Head of caudate nucleus (tissue), 42 donors: ENCODE measurements at regions not wholly inside any gene's neighbourhood (a gene's known extent, or its start where the extent isn't known, plus 50 kb on each side); places are given as distances from the start of the nearest gene placed in this dataset.
A peak's percentile ranks its signal among the peaks of the same experiment; 100 is the strongest.
"Not testable (repeated sequence)": the region's sequence is repeated elsewhere in the genome, so short reads cannot be mapped to it uniquely, and the experiment has no call there.

ENCODE experiments used
- DNase-seq, 42 donors: peaks; one replicate each; pipeline versions ENCODE4 v3.0.0 to v3.0.0-alpha.2; 2020 to 2021; ENCODE audit warnings: mixed read lengths in 7 of 42
- intact Hi-C: fragments of 100-400 bp; cut with DNase I; formaldehyde crosslinking; loops from one replicate; pipeline ENCODE4 v1.15.0; 2022

- DNase-seq = peak in 15 of 42 donors; percentile 4 to 49 (median 14)
- intact Hi-C loops = no loop called here
These were observed 991.4 kb upstream of the CELF4 start for GRCh38 chr18:38557006-38557405.

- DNase-seq = no peak
- intact Hi-C loops = no loop called here
These were observed 987.2 kb upstream of the CELF4 start for GRCh38 chr18:38552732-38553321.

DNA sequence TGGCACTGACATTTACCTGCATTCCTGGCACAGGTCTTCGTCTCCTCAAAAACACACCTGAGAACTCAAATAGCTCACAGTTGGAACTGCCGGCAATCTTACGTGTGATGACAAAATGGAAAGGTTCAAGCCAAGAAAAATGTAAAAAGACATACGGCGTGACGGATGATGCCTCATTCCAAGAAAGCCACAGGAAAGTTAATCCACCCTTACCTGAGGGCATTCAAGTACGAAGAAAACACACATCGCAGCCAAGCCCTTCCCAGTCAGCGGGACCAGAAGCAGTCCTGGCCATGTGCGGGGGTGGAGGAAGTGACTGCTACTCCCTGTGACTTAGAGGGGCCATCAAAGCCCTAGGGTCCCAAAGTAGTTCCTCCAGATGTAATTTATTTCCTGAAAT lies 986.3 kb upstream of the CELF4 start:
- DNase-seq = no peak
- intact Hi-C loops = no loop called here

GRCh38 chr18:38545071-38545470 lies 979.5 kb upstream of the CELF4 start:
- intact Hi-C loops = no loop called here
- no peak for DNase-seq

DNA sequence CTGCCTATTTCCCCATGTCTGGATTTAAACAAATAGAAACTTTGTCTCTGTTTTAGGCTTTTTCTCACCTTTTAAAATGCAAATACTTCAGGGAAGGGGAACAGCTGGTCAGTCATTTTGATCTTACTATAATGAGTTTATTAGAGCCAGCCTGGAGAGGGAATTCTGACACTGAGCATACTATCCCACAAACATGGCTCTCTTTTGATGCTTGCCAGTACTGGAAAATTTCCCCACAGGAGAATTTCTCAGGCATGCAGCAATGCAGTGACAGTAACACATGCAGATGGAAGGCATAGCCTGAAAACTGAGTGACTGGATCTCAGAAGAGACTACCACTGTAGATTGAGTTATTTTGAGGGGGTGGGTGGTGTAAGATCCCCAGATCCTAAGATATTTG lies 974.3 kb upstream of the CELF4 start:
- DNase-seq = no peak
- intact Hi-C loops = no loop called here

DNA sequence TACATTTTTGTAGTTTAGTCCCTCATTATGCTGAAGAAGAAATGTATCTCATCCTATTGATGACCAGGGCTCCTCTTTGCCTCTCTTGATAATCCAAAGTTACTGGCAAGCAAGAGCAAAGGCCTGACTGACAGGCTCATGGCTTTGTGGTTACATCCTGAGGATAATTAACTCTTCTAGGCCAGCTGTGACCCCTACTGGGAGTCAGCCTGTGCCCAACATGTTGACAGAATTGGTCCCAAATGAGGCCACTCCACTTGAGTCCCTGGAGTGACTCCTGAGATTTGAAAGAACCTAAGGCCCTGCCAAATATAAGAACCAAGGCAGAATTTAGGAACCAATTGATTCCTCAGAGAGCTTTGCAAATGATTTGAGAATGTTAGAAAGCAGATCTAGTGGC lies 973.8 kb upstream of the CELF4 start:
- intact Hi-C loops = no loop called here

DNA sequence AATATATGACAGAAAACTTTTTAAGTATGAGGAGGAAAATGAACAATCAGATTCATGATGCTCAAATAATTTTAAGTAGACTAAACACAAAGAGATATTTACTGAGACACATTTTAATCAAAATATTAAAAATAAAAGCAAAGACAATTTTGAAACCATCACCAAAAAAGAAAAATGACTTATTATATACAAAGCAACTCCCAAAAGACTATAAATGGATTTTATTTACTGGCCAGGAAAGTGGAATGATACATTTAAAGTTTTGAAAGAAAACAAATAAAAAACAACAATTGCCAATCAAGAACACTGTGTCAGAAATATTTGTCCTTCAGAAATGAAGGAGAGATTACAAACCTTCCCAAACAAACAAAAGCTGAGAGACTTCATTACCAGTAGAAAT lies 968.5 kb upstream of the CELF4 start:
- intact Hi-C loops = no loop called here

More for the DNA sequence above, 973.8 kb upstream of the CELF4 start:
- DNase-seq = no peak

GRCh38 chr18:38526922-38527321 lies 961.3 kb upstream of the CELF4 start:
- no peak for DNase-seq
- intact Hi-C loops = no loop called here

More for the DNA sequence above, 968.5 kb upstream of the CELF4 start:
- DNase-seq = no peak

DNA sequence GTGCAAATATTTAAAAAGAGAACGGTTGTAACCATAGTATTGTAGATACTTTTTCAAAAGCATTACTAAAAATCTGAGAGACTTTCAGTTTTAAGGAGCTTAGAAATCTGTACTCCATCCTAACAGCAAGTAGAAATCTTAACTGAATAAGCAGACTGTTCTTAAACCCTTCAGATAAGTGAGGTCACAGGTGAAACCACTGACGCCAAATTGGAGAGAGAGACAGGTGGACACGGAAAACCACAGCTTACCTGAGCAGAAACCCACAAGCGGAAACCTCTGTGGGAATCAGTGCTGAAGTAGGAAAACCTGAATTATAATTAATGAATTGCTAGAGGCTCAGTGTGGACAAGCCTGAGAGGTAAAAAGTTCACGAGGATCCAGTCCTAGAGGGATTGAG lies 959.4 kb upstream of the CELF4 start:
- DNase-seq = no peak
- intact Hi-C loops = no loop called here

DNA sequence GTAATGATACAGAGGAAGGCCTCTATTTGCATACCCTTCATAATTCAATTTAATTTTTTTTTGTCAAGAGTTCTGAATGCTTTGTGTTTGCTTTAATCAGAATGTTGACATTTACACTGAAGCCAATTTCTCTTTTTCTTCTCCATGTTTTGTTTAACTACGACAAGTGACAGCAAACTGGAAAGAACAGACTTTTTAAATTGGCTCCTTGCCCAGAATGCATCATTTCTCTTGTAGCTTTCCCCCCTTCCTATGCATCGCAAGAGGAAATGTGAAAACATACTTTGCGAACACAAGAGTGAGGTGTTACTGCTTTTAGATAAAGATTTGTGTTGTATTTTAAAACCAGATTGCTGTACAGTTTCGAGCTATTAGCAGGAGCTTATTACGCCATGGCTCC lies 955.2 kb upstream of the CELF4 start:
- DNase-seq = no peak
- intact Hi-C loops = no loop called here

DNA sequence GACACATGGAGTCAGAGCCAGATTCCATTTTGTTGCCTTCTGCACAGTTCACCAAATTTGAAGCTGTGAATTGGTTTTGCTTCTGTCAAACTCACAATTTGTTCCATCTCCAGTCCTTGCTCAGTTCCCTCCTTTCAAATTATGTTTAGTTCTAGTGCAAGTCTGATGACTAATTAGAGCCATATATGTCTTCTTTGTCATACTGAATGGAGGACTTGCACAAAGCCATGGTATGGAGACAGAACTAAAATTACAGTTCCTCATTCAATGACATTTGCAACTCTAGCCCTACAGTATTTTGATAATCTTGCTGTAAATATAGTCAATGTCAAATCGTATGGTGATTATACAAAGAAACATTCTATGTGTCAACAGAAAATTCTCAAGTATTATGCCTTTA lies 936.9 kb upstream of the CELF4 start:
- DNase-seq = no peak
- intact Hi-C loops = no loop called here

- DNase-seq = no peak
- intact Hi-C loops = no loop called here
These were observed 931.7 kb upstream of the CELF4 start for GRCh38 chr18:38497266-38497665.

DNA sequence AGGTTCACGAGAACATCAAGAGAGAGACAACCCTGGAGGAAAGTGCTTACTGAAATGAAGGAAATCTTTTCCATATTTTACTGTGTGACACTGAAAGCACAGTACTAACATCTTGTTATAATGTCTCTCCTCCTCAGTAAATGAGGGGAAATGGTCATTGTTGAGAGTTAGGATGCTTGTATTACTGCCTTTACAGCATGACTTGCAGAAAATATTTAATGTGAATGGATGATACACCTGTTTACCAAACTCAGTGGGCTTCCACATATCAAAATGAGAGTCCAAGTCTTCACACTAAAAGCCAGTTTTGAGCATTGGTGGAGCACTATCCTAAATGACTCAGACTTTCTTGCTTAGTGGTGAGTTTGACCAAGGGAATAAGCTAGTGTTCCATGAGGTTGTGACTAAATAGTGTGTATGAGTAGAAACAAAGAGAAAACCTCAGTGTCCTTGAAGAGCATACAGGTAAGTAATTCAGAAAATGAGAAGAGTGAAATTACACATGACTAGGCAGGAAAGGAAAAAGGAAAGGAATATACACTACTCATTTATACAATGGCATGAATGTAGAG lies 930.7 kb upstream of the CELF4 start:
- DNase-seq = no peak
- intact Hi-C loops = no loop called here

GRCh38 chr18:38494065-38494464 lies 928.5 kb upstream of the CELF4 start:
- intact Hi-C loops = no loop called here

DNA sequence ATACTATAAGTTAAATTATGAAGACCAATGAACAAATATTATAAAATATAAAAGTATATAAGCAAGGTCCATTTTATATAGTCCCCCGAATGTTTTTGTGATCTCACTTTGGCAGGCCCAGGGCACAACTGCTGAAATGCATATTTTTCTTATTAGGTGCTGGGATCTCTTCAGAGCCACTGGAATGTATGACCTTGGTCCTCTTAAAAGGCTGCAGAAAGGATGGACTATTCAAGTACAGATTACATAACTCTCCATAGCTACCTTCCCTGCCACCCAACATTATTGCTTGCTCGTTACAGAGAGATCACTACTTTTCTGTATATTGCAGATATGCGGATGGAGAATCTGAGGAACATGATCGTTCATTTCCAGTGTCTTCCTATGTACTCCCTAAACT lies 925.6 kb upstream of the CELF4 start:
- intact Hi-C loops = no loop called here
- DNase-seq = no peak

More at GRCh38 chr18:38494065-38494464, 928.5 kb upstream of the CELF4 start:
- no peak for DNase-seq

DNA sequence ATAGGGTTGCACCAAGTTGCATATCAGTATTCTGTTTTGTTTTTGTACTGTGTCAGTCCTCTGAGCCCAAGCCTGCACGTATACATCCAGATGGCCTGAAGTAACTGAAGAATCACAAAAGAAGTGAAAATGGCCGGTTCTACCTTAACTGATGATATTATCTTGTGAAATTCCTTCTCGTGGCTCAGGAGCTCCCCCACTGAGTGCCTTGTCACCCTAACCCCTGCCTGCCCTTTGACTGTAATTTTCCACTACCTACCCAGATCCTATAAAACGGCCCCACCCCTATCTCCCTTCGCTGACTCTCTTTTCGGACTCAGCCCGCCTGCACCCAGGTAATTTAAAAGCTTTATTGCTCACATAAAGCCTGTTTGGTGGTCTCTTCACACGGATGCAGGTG lies 924.1 kb upstream of the CELF4 start:
- DNase-seq, intact Hi-C loops: not testable (repeated sequence)

DNA sequence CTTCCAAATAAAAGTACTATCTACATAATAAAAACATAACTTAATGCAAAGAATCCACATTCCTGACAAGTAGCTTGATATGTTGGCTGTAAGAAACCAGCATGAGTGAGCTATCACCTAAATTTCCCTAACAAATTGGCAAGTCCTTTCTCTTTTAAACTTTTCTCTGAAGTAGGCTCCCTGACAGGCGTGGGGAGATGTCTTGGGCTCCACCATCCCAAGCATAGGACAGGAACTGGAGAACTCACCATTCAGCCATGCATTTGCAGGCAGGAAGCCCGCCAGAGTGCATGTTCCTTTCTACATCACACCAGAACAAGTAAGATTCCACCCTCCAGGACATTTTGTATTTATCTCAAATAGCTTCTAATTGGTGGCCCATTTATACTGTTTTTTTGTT lies 921.9 kb upstream of the CELF4 start:
- intact Hi-C loops = no loop called here
- DNase-seq = no peak

DNA sequence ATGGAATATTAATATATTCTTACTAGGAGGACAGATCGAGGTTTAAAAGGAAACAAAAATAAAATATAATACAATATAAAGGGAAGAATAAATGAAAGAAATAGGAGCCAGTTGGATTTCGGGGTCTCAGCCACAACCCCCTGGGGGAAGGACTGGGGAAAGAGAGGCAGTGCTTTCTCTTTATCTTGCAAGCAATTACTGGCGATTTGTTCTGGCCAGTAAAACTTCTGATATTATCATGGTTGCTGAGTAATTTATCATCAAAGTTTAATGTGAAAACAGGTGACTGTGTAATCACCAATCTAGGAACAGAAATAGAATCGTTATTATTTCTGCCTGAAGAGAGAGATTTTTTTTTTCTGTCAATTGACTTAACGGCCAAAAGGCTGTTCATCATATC lies 917.7 kb upstream of the CELF4 start:
- DNase-seq = no peak
- intact Hi-C loops = no loop called here

- intact Hi-C loops = no loop called here
- peak in 33 of 42 donors; percentile 2 to 72 (median 43) for DNase-seq
These were observed 916.0 kb upstream of the CELF4 start for GRCh38 chr18:38481576-38481975.

DNA sequence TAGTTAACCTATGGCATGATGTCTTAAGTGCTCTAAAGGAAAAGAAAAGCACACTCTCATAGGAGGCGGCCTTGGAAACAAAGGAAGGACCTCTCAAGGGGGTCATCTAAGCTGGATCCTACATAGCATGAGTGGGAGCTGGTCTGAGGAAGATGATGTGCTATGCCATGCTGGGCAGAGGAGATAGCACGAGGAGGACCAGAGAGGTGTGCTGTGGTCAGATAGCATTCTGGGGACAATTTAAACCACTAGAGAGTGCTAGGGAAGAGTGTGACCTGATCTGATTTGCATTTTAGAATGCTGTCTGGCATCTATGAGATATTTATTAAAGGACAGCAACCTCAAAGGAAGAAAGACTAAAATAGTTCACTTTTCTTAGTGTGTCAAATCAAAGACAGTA lies 910.1 kb upstream of the CELF4 start:
- intact Hi-C loops = no loop called here
- no peak for DNase-seq

GRCh38 chr18:38473535-38473934 lies 907.9 kb upstream of the CELF4 start:
- no peak for DNase-seq
- intact Hi-C loops = no loop called here
